ENCODE measurements at regions not wholly inside any gene's neighbourhood (a gene's known extent, or its start where the extent isn't known, plus 50 kb on each side); places are given as distances from the start of the nearest gene placed in this dataset.

GRCh38 chr5:54370982-54371381 lies 60.6 kb upstream of the ARL15 start:
- H3K27me3 Mint-ChIP-seq (ENCODE audit: unreplicated experiment), result no peaks in the 10 kb centered on the region
- H3K36me3 Mint-ChIP-seq (ENCODE audit: unreplicated experiment), result peaks cover 3% of the 10 kb centered on the region
- H3K4me1 Mint-ChIP-seq (ENCODE audit: low read depth, unreplicated experiment), result no peaks in the 10 kb centered on the region
- no peak overlapping the region for H3K27ac Mint-ChIP-seq (ENCODE audit: unreplicated experiment)
- TF ChIP-seq, protein P1, sequence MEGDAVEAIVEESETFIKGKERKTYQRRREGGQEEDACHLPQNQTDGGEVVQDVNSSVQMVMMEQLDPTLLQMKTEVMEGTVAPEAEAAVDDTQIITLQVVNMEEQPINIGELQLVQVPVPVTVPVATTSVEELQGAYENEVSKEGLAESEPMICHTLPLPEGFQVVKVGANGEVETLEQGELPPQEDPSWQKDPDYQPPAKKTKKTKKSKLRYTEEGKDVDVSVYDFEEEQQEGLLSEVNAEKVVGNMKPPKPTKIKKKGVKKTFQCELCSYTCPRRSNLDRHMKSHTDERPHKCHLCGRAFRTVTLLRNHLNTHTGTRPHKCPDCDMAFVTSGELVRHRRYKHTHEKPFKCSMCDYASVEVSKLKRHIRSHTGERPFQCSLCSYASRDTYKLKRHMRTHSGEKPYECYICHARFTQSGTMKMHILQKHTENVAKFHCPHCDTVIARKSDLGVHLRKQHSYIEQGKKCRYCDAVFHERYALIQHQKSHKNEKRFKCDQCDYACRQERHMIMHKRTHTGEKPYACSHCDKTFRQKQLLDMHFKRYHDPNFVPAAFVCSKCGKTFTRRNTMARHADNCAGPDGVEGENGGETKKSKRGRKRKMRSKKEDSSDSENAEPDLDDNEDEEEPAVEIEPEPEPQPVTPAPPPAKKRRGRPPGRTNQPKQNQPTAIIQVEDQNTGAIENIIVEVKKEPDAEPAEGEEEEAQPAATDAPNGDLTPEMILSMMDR (IDR thresholded peaks at IDR 0.05; ENCODE audit: partially characterized antibody, unreplicated experiment), result no peak
- H3K9me3 Mint-ChIP-seq (ENCODE audit: unreplicated experiment), result no peaks in the 10 kb centered on the region
- no peak for DNase-seq
- H3K4me3 Mint-ChIP-seq (ENCODE audit: unreplicated experiment), result no peak overlapping the region

GRCh38 chr5:54367844-54368243 lies 57.5 kb upstream of the ARL15 start:
- TF ChIP-seq, protein P1 (IDR thresholded peaks at IDR 0.05; ENCODE audit: partially characterized antibody, unreplicated experiment), result no peak
- DNase-seq, result no peak
- Mint-ChIP-seq H3K4me3 (ENCODE audit: unreplicated experiment) (no peak overlapping the region), H3K27ac (ENCODE audit: unreplicated experiment) (no peak overlapping the region), H3K27me3 (ENCODE audit: unreplicated experiment) (no peaks in the 10 kb centered on the region), H3K36me3 (ENCODE audit: unreplicated experiment) (peaks cover 3% of the 10 kb centered on the region), H3K9me3 (ENCODE audit: unreplicated experiment) (no peaks in the 10 kb centered on the region), H3K4me1 (ENCODE audit: low read depth, unreplicated experiment) (no peaks in the 10 kb centered on the region)

- no peak for DNase-seq
- H3K36me3 Mint-ChIP-seq (ENCODE audit: unreplicated experiment), result no peaks in the 10 kb centered on the region
- H3K27ac Mint-ChIP-seq (ENCODE audit: unreplicated experiment), result no peak overlapping the region
- no peaks in the 10 kb centered on the region for H3K4me1 Mint-ChIP-seq (ENCODE audit: low read depth, unreplicated experiment)
- no peaks in the 10 kb centered on the region for H3K9me3 Mint-ChIP-seq (ENCODE audit: unreplicated experiment)
- no peaks in the 10 kb centered on the region for H3K27me3 Mint-ChIP-seq (ENCODE audit: unreplicated experiment)
- TF ChIP-seq, protein P1 (IDR thresholded peaks at IDR 0.05; ENCODE audit: partially characterized antibody, unreplicated experiment), result no peak
- no peak overlapping the region for H3K4me3 Mint-ChIP-seq (ENCODE audit: unreplicated experiment)
Measured at GRCh38 chr5:54366707-54367106, 56.3 kb upstream of the ARL15 start.

DNA sequence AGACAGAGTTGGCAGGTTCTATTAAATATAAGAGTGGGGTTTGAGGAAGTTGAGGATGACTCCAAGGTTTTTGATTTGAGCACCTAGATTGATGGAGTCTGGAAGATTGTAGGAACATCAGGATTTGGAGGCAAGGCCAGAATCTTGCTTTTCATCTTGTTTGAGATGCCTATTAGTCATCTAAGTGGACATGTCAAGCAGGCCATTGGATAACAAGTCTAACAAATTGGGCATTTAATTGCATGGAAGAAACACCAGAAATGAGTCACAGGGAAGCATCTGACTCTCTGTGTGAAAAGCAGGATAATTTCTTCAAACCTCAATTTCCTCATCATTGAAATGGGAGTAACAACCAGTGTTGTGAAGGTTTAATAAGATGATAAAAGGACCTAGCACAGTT lies 53.3 kb upstream of the ARL15 start:
- DNase-seq, result no peak
- H3K4me3 Mint-ChIP-seq (ENCODE audit: unreplicated experiment), result no peak overlapping the region
- H3K27ac Mint-ChIP-seq (ENCODE audit: unreplicated experiment), result no peak overlapping the region
- TF ChIP-seq, protein P1 (IDR thresholded peaks at IDR 0.05; ENCODE audit: partially characterized antibody, unreplicated experiment), result no peak
- no peaks in the 10 kb centered on the region for H3K4me1 Mint-ChIP-seq (ENCODE audit: low read depth, unreplicated experiment)
- no peaks in the 10 kb centered on the region for H3K27me3 Mint-ChIP-seq (ENCODE audit: unreplicated experiment)
- H3K36me3 Mint-ChIP-seq (ENCODE audit: unreplicated experiment), result no peaks in the 10 kb centered on the region
- no peaks in the 10 kb centered on the region for H3K9me3 Mint-ChIP-seq (ENCODE audit: unreplicated experiment)

- Mint-ChIP-seq H3K9me3 (ENCODE audit: unreplicated experiment) (no peaks in the 10 kb centered on the region), H3K4me1 (ENCODE audit: low read depth, unreplicated experiment) (no peaks in the 10 kb centered on the region), H3K27ac (ENCODE audit: unreplicated experiment) (no peak overlapping the region), H3K36me3 (ENCODE audit: unreplicated experiment) (no peaks in the 10 kb centered on the region), H3K4me3 (ENCODE audit: unreplicated experiment) (no peak overlapping the region), H3K27me3 (ENCODE audit: unreplicated experiment) (no peaks in the 10 kb centered on the region)
- no peak for DNase-seq
- TF ChIP-seq, protein P1 (IDR thresholded peaks at IDR 0.05; ENCODE audit: partially characterized antibody, unreplicated experiment), result no peak
Measured at GRCh38 chr5:54362992-54363625, 52.7 kb upstream of the ARL15 start.
